Hematopoietic multipotent progenitor cell treated with erythropoietin and hydrocortisone succinate and interleukin-3 and kit ligand, for 6 days (in vitro differentiated cells): ENCODE measurements at regions not wholly inside any gene's neighbourhood (a gene's known extent, or its start where the extent isn't known, plus 50 kb on each side); places are given as distances from the start of the nearest gene placed in this dataset.

Experiments
- DNase-seq: peaks from one replicate; pipeline ENCODE4 v3.0.0-alpha.2; 2015

GRCh38 chr3:13207975-13208705, 134.9 kb upstream of the IQSEC1 start:
- no peak for DNase-seq

- DNase-seq, result no peak
Observed at GRCh38 chr3:13207578-13207922, 134.3 kb upstream of the IQSEC1 start.

GRCh38 chr3:13206799-13207577, 133.8 kb upstream of the IQSEC1 start:
- DNase-seq, result no peak

GRCh38 chr3:13205567-13206143, 132.4 kb upstream of the IQSEC1 start:
- DNase-seq, result no peak

GRCh38 chr3:13204177-13204581, 130.9 kb upstream of the IQSEC1 start:
- DNase-seq, result no peak

- no peak for DNase-seq
Observed at GRCh38 chr3:13203398-13204176, 130.4 kb upstream of the IQSEC1 start.

- no peak for DNase-seq
Observed at GRCh38 chr3:13202744-13203397, 129.6 kb upstream of the IQSEC1 start.

GRCh38 chr3:13201851-13202250, 128.6 kb upstream of the IQSEC1 start:
- no peak for DNase-seq

GRCh38 chr3:13200946-13201345, 127.7 kb upstream of the IQSEC1 start:
- peak; percentile 45 for DNase-seq

GRCh38 chr3:13200465-13200864, 127.2 kb upstream of the IQSEC1 start:
- DNase-seq, result no peak

GRCh38 chr3:13199899-13200451, 126.7 kb upstream of the IQSEC1 start:
- no peak for DNase-seq

GRCh38 chr3:13199006-13199776, 126.0 kb upstream of the IQSEC1 start:
- DNase-seq, result no peak

- DNase-seq, result no peak
Observed at GRCh38 chr3:13198264-13198879, 125.1 kb upstream of the IQSEC1 start.

- no peak for DNase-seq
Observed at GRCh38 chr3:13197795-13198194, 124.6 kb upstream of the IQSEC1 start.

- DNase-seq, result no peak
Observed at GRCh38 chr3:13197281-13197680, 124.1 kb upstream of the IQSEC1 start.

- no peak for DNase-seq
Observed at GRCh38 chr3:13195374-13195773, 122.1 kb upstream of the IQSEC1 start.

- DNase-seq, result no peak
Observed at GRCh38 chr3:13194285-13195209, 121.3 kb upstream of the IQSEC1 start.

- no peak for DNase-seq
Observed at GRCh38 chr3:13193320-13194284, 120.4 kb upstream of the IQSEC1 start.
